B cell (primary cell): ENCODE measurements at regions not wholly inside any gene's neighbourhood (a gene's known extent, or its start where the extent isn't known, plus 50 kb on each side); places are given as distances from the start of the nearest gene placed in this dataset.

Source experiments
- EZH2 ChIP-seq: IDR thresholded peaks from 2 replicates; pipeline ENCODE4 v1.6.1; 2012; ENCODE audit warnings: borderline replicate concordance, low read depth, mild to moderate bottlenecking, moderate library complexity, low read length; ENCODE audit not compliant: insufficient read depth, poor library complexity, severe bottlenecking
- TF ChIP-seq, protein P1 (sequence below): fragments of 200-600 bp; IDR thresholded peaks from one replicate; pipeline ENCODE4 v1.8.0; 2022; ENCODE audit warnings: antibody characterized with exemption, mild to moderate bottlenecking

DNA sequence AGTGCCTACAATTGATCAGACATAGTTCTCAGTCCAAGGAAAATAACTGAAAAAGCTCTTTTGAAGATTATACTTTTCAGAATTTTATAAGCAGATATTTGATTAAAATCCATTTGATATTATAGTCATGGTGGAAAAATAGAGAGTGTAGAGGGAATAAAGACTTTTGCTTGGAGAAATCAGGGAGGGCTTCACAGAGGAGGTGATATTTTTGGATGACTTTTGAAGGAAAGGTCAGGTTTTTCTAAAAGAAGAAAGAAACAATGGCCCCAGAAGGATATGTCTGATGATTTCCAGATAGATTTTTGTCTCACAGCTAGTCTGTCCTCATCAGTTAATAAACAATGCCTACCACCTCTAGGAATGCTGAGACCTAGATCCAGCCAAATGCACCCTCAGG is 806.3 kb upstream of the CELF2 start:
- TF ChIP-seq, protein P1, sequence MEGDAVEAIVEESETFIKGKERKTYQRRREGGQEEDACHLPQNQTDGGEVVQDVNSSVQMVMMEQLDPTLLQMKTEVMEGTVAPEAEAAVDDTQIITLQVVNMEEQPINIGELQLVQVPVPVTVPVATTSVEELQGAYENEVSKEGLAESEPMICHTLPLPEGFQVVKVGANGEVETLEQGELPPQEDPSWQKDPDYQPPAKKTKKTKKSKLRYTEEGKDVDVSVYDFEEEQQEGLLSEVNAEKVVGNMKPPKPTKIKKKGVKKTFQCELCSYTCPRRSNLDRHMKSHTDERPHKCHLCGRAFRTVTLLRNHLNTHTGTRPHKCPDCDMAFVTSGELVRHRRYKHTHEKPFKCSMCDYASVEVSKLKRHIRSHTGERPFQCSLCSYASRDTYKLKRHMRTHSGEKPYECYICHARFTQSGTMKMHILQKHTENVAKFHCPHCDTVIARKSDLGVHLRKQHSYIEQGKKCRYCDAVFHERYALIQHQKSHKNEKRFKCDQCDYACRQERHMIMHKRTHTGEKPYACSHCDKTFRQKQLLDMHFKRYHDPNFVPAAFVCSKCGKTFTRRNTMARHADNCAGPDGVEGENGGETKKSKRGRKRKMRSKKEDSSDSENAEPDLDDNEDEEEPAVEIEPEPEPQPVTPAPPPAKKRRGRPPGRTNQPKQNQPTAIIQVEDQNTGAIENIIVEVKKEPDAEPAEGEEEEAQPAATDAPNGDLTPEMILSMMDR = no peak
- no peak for TF ChIP-seq EZH2
